CD4-positive, alpha-beta T cell treated with Interferon alpha-2 for 1 hour (primary cell): ENCODE measurements at regions not wholly inside any gene's neighbourhood (a gene's known extent, or its start where the extent isn't known, plus 50 kb on each side); places are given as distances from the start of the nearest gene placed in this dataset.
"Not testable (repeated sequence)": the region's sequence is repeated elsewhere in the genome, so short reads cannot be mapped to it uniquely, and the experiment has no call there.

Experiments
- DNase-seq, 2 donors: peaks; one replicate each; pipeline ENCODE4 v3.0.0-alpha.2; 2020 to 2022

- no peak for DNase-seq
Observed at GRCh38 chr3:102348904-102349303, 85.9 kb upstream of the ZPLD1 start.

- no peak for DNase-seq
Observed at GRCh38 chr3:102353148-102353547, 81.7 kb upstream of the ZPLD1 start.

- DNase-seq: no peak
Observed at GRCh38 chr3:102353805-102354204, 81.0 kb upstream of the ZPLD1 start.

- DNase-seq: no peak
Observed at GRCh38 chr3:102354818-102355515, 79.8 kb upstream of the ZPLD1 start.

GRCh38 chr3:102356506-102356905 is 78.3 kb upstream of the ZPLD1 start:
- no peak for DNase-seq

- DNase-seq: not testable (repeated sequence)
Observed at GRCh38 chr3:102357313-102357712, 77.5 kb upstream of the ZPLD1 start.

GRCh38 chr3:102360183-102360860 is 74.5 kb upstream of the ZPLD1 start:
- DNase-seq: no peak

GRCh38 chr3:102361101-102361500 is 73.7 kb upstream of the ZPLD1 start:
- DNase-seq: no peak

- not testable (repeated sequence) for DNase-seq
Observed at GRCh38 chr3:102366116-102366515, 68.7 kb upstream of the ZPLD1 start.

GRCh38 chr3:102374863-102375634 is 59.8 kb upstream of the ZPLD1 start:
- DNase-seq: no peak

GRCh38 chr3:102378216-102378615 is 56.6 kb upstream of the ZPLD1 start:
- no peak for DNase-seq

- DNase-seq: not testable (repeated sequence)
Observed at GRCh38 chr3:102382201-102382600, 52.6 kb upstream of the ZPLD1 start.
